22Rv1 (cell line): ENCODE measurements at regions not wholly inside any gene's neighbourhood (a gene's known extent, or its start where the extent isn't known, plus 50 kb on each side); places are given as distances from the start of the nearest gene placed in this dataset.

Experiments used
- ZFX ChIP-seq: fragments of 450-650 bp; IDR thresholded peaks from 2 replicates; pipeline ENCODE4 v1.6.1; 2017; ENCODE audit warnings: antibody characterized with exemption, borderline replicate concordance
- TF ChIP-seq, protein P1 (sequence below): fragments of 450-650 bp; IDR thresholded peaks from 2 replicates; pipeline ENCODE4 v1.5.1; 2017; ENCODE audit warnings: mild to moderate bottlenecking

DNA sequence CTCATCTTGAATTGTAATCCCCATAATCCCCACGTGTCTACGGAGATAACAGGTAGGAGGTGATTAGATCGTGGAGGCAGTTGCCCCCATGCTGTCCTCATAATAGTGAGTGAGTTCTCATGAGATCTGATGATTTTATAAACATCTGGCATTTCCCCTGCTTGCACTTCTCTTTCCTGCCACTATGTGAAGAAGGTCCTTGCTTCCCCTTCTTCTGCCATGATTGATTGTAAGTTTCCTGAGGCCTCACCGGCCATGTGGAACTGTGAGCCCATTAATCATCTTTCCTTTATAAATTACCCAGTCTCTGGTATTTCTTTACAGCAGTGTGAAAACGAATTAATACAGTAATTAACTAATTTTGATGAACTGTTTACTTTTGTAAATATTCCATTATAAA lies 582.5 kb downstream of the TSN start:
- TF ChIP-seq, protein P1, sequence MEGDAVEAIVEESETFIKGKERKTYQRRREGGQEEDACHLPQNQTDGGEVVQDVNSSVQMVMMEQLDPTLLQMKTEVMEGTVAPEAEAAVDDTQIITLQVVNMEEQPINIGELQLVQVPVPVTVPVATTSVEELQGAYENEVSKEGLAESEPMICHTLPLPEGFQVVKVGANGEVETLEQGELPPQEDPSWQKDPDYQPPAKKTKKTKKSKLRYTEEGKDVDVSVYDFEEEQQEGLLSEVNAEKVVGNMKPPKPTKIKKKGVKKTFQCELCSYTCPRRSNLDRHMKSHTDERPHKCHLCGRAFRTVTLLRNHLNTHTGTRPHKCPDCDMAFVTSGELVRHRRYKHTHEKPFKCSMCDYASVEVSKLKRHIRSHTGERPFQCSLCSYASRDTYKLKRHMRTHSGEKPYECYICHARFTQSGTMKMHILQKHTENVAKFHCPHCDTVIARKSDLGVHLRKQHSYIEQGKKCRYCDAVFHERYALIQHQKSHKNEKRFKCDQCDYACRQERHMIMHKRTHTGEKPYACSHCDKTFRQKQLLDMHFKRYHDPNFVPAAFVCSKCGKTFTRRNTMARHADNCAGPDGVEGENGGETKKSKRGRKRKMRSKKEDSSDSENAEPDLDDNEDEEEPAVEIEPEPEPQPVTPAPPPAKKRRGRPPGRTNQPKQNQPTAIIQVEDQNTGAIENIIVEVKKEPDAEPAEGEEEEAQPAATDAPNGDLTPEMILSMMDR, result no peak
- no peak for TF ChIP-seq ZFX
